ENCODE measurements at regions not wholly inside any gene's neighbourhood (a gene's known extent, or its start where the extent isn't known, plus 50 kb on each side); places are given as distances from the start of the nearest gene placed in this dataset.

DNA sequence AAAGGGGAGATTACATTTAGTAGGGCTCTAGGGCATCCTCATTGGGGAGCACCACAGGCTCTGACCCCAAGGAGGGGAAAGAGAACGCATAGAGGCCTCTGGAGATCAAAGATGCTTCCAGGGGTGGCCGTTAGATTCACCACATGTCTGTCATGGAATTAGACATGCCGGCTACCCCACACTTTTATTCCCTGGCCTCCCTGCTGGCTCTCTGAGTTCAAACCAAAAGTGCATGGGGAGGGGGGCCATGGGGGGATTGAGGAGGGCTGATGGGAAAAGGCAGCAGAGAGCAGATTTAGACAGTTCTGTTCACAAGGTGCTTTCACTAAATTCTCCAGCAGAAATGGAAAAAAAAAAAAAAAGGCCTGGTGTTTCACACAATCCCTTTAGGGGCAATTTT, 64.4 kb upstream of the ZNF521 start:
- H3K9me3 ChIP-seq = no peaks in the 10 kb centered on the region
- H3K4me1 ChIP-seq = no peaks in the 10 kb centered on the region
- DNase-seq = no peak
- no peaks in the 10 kb centered on the region for H3K27me3 ChIP-seq
- H3K4me3 ChIP-seq (ENCODE audit: low read depth, low read length) = no peak overlapping the region
- no peaks in the 10 kb centered on the region for H3K36me3 ChIP-seq
- TF ChIP-seq, protein P1, sequence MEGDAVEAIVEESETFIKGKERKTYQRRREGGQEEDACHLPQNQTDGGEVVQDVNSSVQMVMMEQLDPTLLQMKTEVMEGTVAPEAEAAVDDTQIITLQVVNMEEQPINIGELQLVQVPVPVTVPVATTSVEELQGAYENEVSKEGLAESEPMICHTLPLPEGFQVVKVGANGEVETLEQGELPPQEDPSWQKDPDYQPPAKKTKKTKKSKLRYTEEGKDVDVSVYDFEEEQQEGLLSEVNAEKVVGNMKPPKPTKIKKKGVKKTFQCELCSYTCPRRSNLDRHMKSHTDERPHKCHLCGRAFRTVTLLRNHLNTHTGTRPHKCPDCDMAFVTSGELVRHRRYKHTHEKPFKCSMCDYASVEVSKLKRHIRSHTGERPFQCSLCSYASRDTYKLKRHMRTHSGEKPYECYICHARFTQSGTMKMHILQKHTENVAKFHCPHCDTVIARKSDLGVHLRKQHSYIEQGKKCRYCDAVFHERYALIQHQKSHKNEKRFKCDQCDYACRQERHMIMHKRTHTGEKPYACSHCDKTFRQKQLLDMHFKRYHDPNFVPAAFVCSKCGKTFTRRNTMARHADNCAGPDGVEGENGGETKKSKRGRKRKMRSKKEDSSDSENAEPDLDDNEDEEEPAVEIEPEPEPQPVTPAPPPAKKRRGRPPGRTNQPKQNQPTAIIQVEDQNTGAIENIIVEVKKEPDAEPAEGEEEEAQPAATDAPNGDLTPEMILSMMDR (IDR thresholded peaks at IDR 0.05; ENCODE audit: low read depth, low read length) = no peak

DNA sequence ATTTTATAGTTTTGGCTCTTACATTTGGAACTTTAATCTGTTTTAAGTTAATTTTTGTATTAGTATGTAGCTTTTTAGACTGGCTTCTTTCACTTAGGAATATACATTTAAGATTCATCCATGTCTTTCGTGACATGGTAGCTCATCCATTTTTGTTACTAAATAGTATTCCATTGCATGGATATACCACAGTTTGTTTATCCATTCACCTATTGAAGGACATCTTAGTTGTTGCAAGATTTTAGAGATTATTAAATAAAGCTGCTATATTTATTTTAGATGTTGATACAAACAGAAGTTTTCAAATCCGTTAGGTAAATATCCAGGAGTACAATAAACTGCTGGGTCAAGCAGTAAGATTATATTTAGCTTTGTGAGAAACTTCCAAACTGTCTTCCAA, 58.0 kb upstream of the ZNF521 start:
- Histone ChIP-seq H3K9me3 (no peaks in the 10 kb centered on the region), H3K27me3 (no peaks in the 10 kb centered on the region), H3K4me3 (ENCODE audit: low read depth, low read length) (no peak overlapping the region), H3K4me1 (no peaks in the 10 kb centered on the region), H3K36me3 (no peaks in the 10 kb centered on the region)
- no peak for DNase-seq
- TF ChIP-seq, protein P1 (IDR thresholded peaks at IDR 0.05; ENCODE audit: low read depth, low read length) = no peak

DNA sequence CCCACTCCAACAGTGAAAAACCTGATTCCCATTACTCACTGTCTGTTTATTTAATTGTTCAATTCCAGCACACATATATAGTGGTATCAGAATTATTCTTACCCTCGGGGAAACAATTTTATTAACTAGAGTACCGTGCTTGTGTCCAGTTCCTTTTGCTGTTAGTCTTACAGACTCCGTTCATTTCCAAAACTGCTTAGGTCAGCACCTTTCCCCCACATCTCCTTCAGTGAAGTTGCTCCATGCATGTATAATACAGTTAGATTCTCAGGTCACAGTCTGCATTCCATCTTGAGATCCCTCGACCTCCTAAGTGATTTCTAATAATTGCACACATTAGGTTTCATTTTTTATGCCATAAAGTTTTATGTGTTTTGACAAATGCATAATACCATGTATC, 56.3 kb upstream of the ZNF521 start:
- TF ChIP-seq, protein P1 (IDR thresholded peaks at IDR 0.05; ENCODE audit: low read depth, low read length) = no peak
- H3K9me3 ChIP-seq = no peaks in the 10 kb centered on the region
- no peaks in the 10 kb centered on the region for H3K27me3 ChIP-seq
- H3K4me3 ChIP-seq (ENCODE audit: low read depth, low read length) = no peak overlapping the region
- H3K4me1 ChIP-seq = no peaks in the 10 kb centered on the region
- no peaks in the 10 kb centered on the region for H3K36me3 ChIP-seq
- no peak for DNase-seq
